ENCODE measurements at regions not wholly inside any gene's neighbourhood (a gene's known extent, or its start where the extent isn't known, plus 50 kb on each side); places are given as distances from the start of the nearest gene placed in this dataset.

GRCh38 chr5:117590944-117591343 lies 1016.3 kb upstream of the SEMA6A start:
- TF ChIP-seq POLR2A (IDR thresholded peaks at IDR 0.05; ENCODE audit: low read depth, low read length) (no peak), TAF1 (IDR thresholded peaks at IDR 0.05; ENCODE audit: borderline replicate concordance, low read depth, low read length) (no peak)

Measured in GM12892 (cell line).